ENCODE measurements at regions not wholly inside any gene's neighbourhood (a gene's known extent, or its start where the extent isn't known, plus 50 kb on each side); places are given as distances from the start of the nearest gene placed in this dataset.

DNA sequence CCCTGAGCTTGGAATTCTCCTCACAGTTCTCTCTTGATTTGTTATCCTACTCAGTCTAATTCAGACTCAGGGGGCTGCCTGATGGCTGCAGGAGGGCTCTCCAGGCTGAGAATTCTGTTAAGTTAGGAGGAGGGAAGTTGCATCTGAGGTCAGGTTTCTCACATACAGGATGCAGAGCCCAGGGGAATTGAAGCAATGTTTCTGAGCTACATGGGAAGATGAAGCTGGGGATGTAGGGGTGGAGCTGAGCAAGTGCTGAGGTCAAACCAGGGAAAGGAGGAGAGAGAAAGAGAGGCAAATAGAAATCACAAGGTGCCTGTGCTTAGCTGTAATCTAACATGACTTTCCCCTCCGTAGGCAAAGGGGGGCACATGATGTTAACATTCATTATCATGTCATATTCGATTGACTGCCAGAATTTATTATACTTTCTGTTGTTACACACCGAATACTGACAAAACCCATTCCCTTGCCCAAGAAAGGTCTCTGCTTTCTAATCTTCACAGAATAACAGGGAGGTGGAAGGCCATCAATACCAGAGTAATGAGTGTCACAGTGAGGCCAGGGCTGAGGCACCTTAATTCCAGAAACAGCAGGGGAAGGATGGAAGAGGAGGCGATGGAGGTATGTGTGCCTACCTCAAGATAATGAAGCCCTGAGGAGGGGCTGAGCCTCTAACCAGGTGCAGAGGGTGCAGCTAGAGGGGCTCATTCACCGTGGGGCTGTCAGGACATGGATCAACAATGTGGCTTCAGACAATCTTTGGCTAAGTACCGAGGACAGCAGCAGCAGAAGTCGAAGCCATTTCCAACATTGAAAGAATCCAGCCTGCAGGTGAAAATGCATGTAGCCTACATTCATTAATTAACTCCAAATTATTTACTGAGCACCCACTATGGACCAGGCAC, 205.4 kb upstream of the SNX19 start:
- TF ChIP-seq, protein P1, sequence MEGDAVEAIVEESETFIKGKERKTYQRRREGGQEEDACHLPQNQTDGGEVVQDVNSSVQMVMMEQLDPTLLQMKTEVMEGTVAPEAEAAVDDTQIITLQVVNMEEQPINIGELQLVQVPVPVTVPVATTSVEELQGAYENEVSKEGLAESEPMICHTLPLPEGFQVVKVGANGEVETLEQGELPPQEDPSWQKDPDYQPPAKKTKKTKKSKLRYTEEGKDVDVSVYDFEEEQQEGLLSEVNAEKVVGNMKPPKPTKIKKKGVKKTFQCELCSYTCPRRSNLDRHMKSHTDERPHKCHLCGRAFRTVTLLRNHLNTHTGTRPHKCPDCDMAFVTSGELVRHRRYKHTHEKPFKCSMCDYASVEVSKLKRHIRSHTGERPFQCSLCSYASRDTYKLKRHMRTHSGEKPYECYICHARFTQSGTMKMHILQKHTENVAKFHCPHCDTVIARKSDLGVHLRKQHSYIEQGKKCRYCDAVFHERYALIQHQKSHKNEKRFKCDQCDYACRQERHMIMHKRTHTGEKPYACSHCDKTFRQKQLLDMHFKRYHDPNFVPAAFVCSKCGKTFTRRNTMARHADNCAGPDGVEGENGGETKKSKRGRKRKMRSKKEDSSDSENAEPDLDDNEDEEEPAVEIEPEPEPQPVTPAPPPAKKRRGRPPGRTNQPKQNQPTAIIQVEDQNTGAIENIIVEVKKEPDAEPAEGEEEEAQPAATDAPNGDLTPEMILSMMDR (IDR thresholded peaks at IDR 0.05): no peak
- no peak for TF ChIP-seq POLR2AphosphoS5 (IDR thresholded peaks at IDR 0.05)
- TF ChIP-seq POLR2A (IDR thresholded peaks at IDR 0.05): no peak
- H3K36me3 ChIP-seq: no peaks in the 10 kb centered on the region

DNA sequence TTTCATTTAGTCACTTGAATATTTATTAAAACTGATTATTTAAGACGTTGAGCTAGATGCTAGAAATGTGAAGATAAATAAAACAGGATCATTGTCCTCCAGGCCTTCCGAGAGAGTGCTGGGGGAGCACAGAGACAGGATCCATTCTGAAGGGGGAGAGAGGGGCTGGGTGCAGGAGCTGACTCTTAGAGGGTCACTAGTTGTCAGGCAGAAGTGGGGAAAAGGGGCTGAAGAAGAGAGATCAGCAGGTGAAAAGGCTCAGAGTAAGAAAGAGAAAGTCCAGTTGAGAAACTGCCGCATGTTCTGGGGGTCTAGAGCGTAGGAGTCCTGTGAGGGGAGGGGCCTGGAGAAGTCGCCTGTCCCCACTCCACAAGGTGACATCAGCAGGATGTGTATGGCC, 206.2 kb upstream of the SNX19 start:
- intact Hi-C loops (cut with DNase I): no loop called here
- Histone ChIP-seq H3K4me1 (replicated peaks) (no peaks in the 10 kb centered on the region), H3K9me3 (no peaks in the 10 kb centered on the region), H3K4me3 (no peak overlapping the region), H3K27ac (no peak overlapping the region), H3K36me3 (no peaks in the 10 kb centered on the region), H3K27me3 (replicated peaks; ENCODE audit: insufficient read depth) (no peaks in the 10 kb centered on the region)
- 76% methylated on average over 5 of the region's 5 CpGs for WGBS
- TF ChIP-seq POLR2AphosphoS5 (IDR thresholded peaks at IDR 0.05) (no peak), POLR2A (IDR thresholded peaks at IDR 0.05) (no peak)
- TF ChIP-seq, protein P1 (IDR thresholded peaks at IDR 0.05): no peak
- DNase-seq (ENCODE audit: low spot score): no peak

More for the DNA sequence above, 205.4 kb upstream of the SNX19 start:
- Histone ChIP-seq H3K27ac (no peak overlapping the region), H3K4me3 (no peak overlapping the region), H3K27me3 (replicated peaks; ENCODE audit: insufficient read depth) (no peaks in the 10 kb centered on the region), H3K9me3 (no peaks in the 10 kb centered on the region), H3K4me1 (replicated peaks) (no peaks in the 10 kb centered on the region)
- 62% methylated on average over 7 of the region's 7 CpGs for WGBS
- intact Hi-C loops (cut with DNase I): no loop called here
- DNase-seq (ENCODE audit: low spot score): no peak

DNA sequence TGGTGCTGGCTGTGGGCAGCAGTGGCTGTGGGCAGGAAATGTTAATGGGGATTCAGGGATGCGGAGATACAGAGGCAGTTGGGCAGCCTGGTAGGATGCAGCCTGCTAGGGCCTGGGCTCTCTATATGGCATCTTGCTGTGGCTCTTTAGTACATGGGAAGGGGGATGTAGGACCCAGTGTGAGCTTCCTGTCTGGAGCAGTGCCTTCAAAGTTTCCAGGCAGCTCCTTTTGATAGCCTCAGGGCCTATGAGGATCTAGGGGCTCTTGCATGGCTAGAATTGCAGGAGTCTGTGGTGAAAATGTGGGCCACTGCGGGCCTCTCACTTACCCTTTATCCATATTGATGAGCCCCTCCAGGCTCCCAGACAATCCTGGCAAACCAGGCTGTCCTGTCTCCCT, 213.2 kb upstream of the SNX19 start:
- H3K36me3 ChIP-seq: no peaks in the 10 kb centered on the region
- intact Hi-C loops (cut with DNase I): no loop called here
- H3K4me3 ChIP-seq: no peak overlapping the region
- TF ChIP-seq, protein P1 (IDR thresholded peaks at IDR 0.05): no peak
- TF ChIP-seq POLR2AphosphoS5 (IDR thresholded peaks at IDR 0.05): no peak
- TF ChIP-seq POLR2A (IDR thresholded peaks at IDR 0.05): no peak
- H3K4me1 ChIP-seq (replicated peaks): no peaks in the 10 kb centered on the region
- H3K9me3 ChIP-seq: no peaks in the 10 kb centered on the region
- H3K27ac ChIP-seq: no peak overlapping the region
- no peak for DNase-seq (ENCODE audit: low spot score)
- WGBS: 75% methylated on average over 2 of the region's 2 CpGs
- no peaks in the 10 kb centered on the region for H3K27me3 ChIP-seq (replicated peaks; ENCODE audit: insufficient read depth)

DNA sequence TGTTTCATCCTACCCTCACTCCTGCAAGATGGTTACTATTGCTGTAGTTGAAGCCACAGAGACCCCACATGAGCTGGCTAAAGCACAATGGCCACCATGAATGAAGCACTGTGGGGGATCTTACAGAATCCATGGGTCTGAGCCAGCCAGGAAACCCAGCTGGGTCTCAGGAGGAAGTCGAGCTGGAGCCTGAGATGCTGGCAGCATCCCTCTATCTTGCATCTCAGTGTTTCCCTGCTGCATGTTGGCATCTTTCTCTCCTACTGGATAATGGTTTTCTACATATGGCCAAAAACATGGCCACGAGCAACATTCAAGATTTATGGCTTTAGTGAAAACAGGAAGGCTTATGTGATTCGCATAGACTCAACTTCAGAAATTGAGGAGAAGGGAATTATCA, 219.3 kb upstream of the SNX19 start:
- H3K9me3 ChIP-seq: no peaks in the 10 kb centered on the region
- no peak for TF ChIP-seq POLR2A (IDR thresholded peaks at IDR 0.05)
- no peak for TF ChIP-seq POLR2AphosphoS5 (IDR thresholded peaks at IDR 0.05)
- TF ChIP-seq, protein P1 (IDR thresholded peaks at IDR 0.05): no peak
- no peaks in the 10 kb centered on the region for H3K4me1 ChIP-seq (replicated peaks)
- no peaks in the 10 kb centered on the region for H3K36me3 ChIP-seq
- intact Hi-C loops (cut with DNase I): no loop called here
- no peak overlapping the region for H3K4me3 ChIP-seq
- no peak overlapping the region for H3K27ac ChIP-seq
- WGBS: 71% methylated on average over 3 of the region's 3 CpGs
- no peaks in the 10 kb centered on the region for H3K27me3 ChIP-seq (replicated peaks; ENCODE audit: insufficient read depth)
- DNase-seq (ENCODE audit: low spot score): no peak

DNA sequence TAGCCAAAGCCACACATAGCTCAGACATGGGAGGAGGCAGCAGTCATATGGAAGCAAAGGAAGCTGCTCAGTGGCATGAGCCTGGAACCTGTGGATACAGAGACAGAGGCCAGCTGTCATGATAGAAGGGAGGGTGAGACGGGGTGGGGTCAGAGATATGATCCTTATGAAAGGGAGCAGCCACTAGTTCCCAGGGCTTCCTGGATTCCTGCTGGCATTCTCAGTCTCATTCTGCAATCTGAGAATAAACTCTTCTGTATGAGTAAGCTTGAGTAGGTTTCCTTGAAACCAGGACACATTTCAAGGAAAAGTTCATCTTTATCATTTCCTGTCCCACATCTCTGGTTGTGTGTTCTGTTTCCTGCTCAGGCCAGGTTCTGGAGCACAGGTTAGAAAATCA, 220.2 kb upstream of the SNX19 start:
- TF ChIP-seq, protein P1 (IDR thresholded peaks at IDR 0.05): no peak
- TF ChIP-seq POLR2A (IDR thresholded peaks at IDR 0.05) (no peak), POLR2AphosphoS5 (IDR thresholded peaks at IDR 0.05) (no peak)
- DNase-seq (ENCODE audit: low spot score): no peak
- intact Hi-C loops (cut with DNase I): no loop called here

More for the DNA sequence above, 220.2 kb upstream of the SNX19 start:
- no peak overlapping the region for H3K27ac ChIP-seq
- WGBS: 0% methylated on average over 1 of the region's 1 CpG
- no peaks in the 10 kb centered on the region for H3K4me1 ChIP-seq (replicated peaks)
- H3K36me3 ChIP-seq: no peaks in the 10 kb centered on the region
- no peak overlapping the region for H3K4me3 ChIP-seq
- H3K9me3 ChIP-seq: no peaks in the 10 kb centered on the region
- no peaks in the 10 kb centered on the region for H3K27me3 ChIP-seq (replicated peaks; ENCODE audit: insufficient read depth)

Measured in prostate gland (tissue), 2 donors.